HUES48 (cell line): ENCODE measurements at regions not wholly inside any gene's neighbourhood (a gene's known extent, or its start where the extent isn't known, plus 50 kb on each side); places are given as distances from the start of the nearest gene placed in this dataset.

Experiments
- H3K27ac ChIP-seq: one replicate; pipeline ENCODE4 v1.7.0; 2013; ENCODE audit warnings: low read depth, low read length, inconsistent platforms
- H3K27me3 ChIP-seq: 2 replicates; pipeline ENCODE4 v1.6.1; 2013; ENCODE audit warnings: mild to moderate bottlenecking, low read length; ENCODE audit not compliant: control insufficient read depth, insufficient read depth
- H3K36me3 ChIP-seq: 2 replicates; pipeline ENCODE4 v1.6.1; 2013; ENCODE audit warnings: low read length; ENCODE audit not compliant: control insufficient read depth, insufficient read depth
- H3K4me1 ChIP-seq: 2 replicates; pipeline ENCODE4 v1.6.1; 2013; ENCODE audit warnings: mild to moderate bottlenecking, low read length; ENCODE audit not compliant: control insufficient read depth, insufficient read depth
- H3K4me3 ChIP-seq: 2 replicates; pipeline ENCODE4 v1.5.1; 2013; ENCODE audit warnings: mild to moderate bottlenecking, low read depth, low read length
- H3K9ac ChIP-seq: 2 replicates; pipeline ENCODE4 v1.6.1; 2013; ENCODE audit warnings: mild to moderate bottlenecking, low read depth, low read length, moderate library complexity
- H3K9me3 ChIP-seq: 2 replicates; pipeline ENCODE4 v1.6.1; 2013; ENCODE audit warnings: low read length; ENCODE audit not compliant: control insufficient read depth, insufficient read depth

GRCh38 chr17:33352526-33352925, 59.4 kb upstream of the ASIC2 start:
- H3K4me3 ChIP-seq: no peak overlapping the region
- H3K9me3 ChIP-seq: no peaks in the 10 kb centered on the region
- no peaks in the 10 kb centered on the region for H3K27me3 ChIP-seq
- H3K4me1 ChIP-seq: 0 out of 2 replicates have a peak, but pooled peaks cover 5% of the 10 kb centered on the region
- no peak overlapping the region for H3K27ac ChIP-seq
- H3K36me3 ChIP-seq: no peaks in the 10 kb centered on the region
- no peak overlapping the region for H3K9ac ChIP-seq

- Histone ChIP-seq H3K4me3 (no peak overlapping the region), H3K4me1 (0 out of 2 replicates have a peak, but pooled peaks cover 5% of the 10 kb centered on the region), H3K27ac (no peak overlapping the region), H3K36me3 (no peaks in the 10 kb centered on the region), H3K9me3 (no peaks in the 10 kb centered on the region), H3K27me3 (no peaks in the 10 kb centered on the region), H3K9ac (no peak overlapping the region)
Observed at GRCh38 chr17:33356266-33356665, 63.2 kb upstream of the ASIC2 start.

- H3K9me3 ChIP-seq: no peaks in the 10 kb centered on the region
- no peaks in the 10 kb centered on the region for H3K27me3 ChIP-seq
- peaks cover 10% of the 10 kb centered on the region for H3K4me1 ChIP-seq
- no peak overlapping the region for H3K27ac ChIP-seq
- H3K36me3 ChIP-seq: no peaks in the 10 kb centered on the region
- H3K4me3 ChIP-seq: no peak overlapping the region
- H3K9ac ChIP-seq: no peak overlapping the region
Observed at GRCh38 chr17:33363475-33363874, 70.4 kb upstream of the ASIC2 start.

GRCh38 chr17:33366960-33367359, 73.9 kb upstream of the ASIC2 start:
- no peaks in the 10 kb centered on the region for H3K9me3 ChIP-seq
- H3K4me1 ChIP-seq: peaks cover 33% of the 10 kb centered on the region
- H3K4me3 ChIP-seq: no peak overlapping the region
- H3K27me3 ChIP-seq: 0 out of 2 replicates have a peak, but pooled peaks cover 2% of the 10 kb centered on the region
- no peak overlapping the region for H3K9ac ChIP-seq
- no peaks in the 10 kb centered on the region for H3K36me3 ChIP-seq
- no peak overlapping the region for H3K27ac ChIP-seq

GRCh38 chr17:33369149-33369548, 76.1 kb upstream of the ASIC2 start:
- H3K27ac ChIP-seq: no peak overlapping the region
- H3K9me3 ChIP-seq: no peaks in the 10 kb centered on the region
- no peak overlapping the region for H3K4me3 ChIP-seq
- 0 out of 2 replicates have a peak, but pooled peaks cover 2% of the 10 kb centered on the region for H3K27me3 ChIP-seq
- H3K4me1 ChIP-seq: peaks cover 23% of the 10 kb centered on the region
- H3K36me3 ChIP-seq: no peaks in the 10 kb centered on the region
- no peak overlapping the region for H3K9ac ChIP-seq

- Histone ChIP-seq H3K27me3 (0 out of 2 replicates have a peak, but pooled peaks cover 2% of the 10 kb centered on the region), H3K36me3 (no peaks in the 10 kb centered on the region), H3K4me1 (peaks cover 23% of the 10 kb centered on the region), H3K9ac (no peak overlapping the region), H3K9me3 (no peaks in the 10 kb centered on the region), H3K4me3 (no peak overlapping the region), H3K27ac (peak overlapping the region; percentile 1)
Observed at GRCh38 chr17:33369876-33370275, 76.8 kb upstream of the ASIC2 start.

- no peak overlapping the region for H3K9ac ChIP-seq
- H3K36me3 ChIP-seq: no peaks in the 10 kb centered on the region
- 0 out of 2 replicates have a peak, but pooled peaks cover 2% of the 10 kb centered on the region for H3K27me3 ChIP-seq
- peaks cover 23% of the 10 kb centered on the region for H3K4me1 ChIP-seq
- peak overlapping the region; percentile 62 for H3K27ac ChIP-seq
- H3K9me3 ChIP-seq: no peaks in the 10 kb centered on the region
- no peak overlapping the region for H3K4me3 ChIP-seq
Observed at GRCh38 chr17:33370401-33370800, 77.3 kb upstream of the ASIC2 start.

GRCh38 chr17:33371377-33371776, 78.3 kb upstream of the ASIC2 start:
- H3K36me3 ChIP-seq: no peaks in the 10 kb centered on the region
- peaks cover 23% of the 10 kb centered on the region for H3K4me1 ChIP-seq
- no peak overlapping the region for H3K9ac ChIP-seq
- H3K27me3 ChIP-seq: 0 out of 2 replicates have a peak, but pooled peaks cover 2% of the 10 kb centered on the region
- no peak overlapping the region for H3K4me3 ChIP-seq
- H3K9me3 ChIP-seq: no peaks in the 10 kb centered on the region
- no peak overlapping the region for H3K27ac ChIP-seq

GRCh38 chr17:33373273-33373672, 80.2 kb upstream of the ASIC2 start:
- Histone ChIP-seq H3K36me3 (no peaks in the 10 kb centered on the region), H3K4me3 (no peak overlapping the region), H3K27ac (no peak overlapping the region), H3K9me3 (no peaks in the 10 kb centered on the region), H3K4me1 (peaks cover 23% of the 10 kb centered on the region), H3K27me3 (0 out of 2 replicates have a peak, but pooled peaks cover 2% of the 10 kb centered on the region), H3K9ac (no peak overlapping the region)

- no peaks in the 10 kb centered on the region for H3K27me3 ChIP-seq
- H3K36me3 ChIP-seq: no peaks in the 10 kb centered on the region
- H3K4me1 ChIP-seq: peaks cover 14% of the 10 kb centered on the region
- no peaks in the 10 kb centered on the region for H3K9me3 ChIP-seq
- H3K27ac ChIP-seq: no peak overlapping the region
- H3K9ac ChIP-seq: no peak overlapping the region
- H3K4me3 ChIP-seq: no peak overlapping the region
Observed at GRCh38 chr17:33375103-33375502, 82.0 kb upstream of the ASIC2 start.

GRCh38 chr17:33375783-33376182, 82.7 kb upstream of the ASIC2 start:
- Histone ChIP-seq H3K4me1 (peaks cover 13% of the 10 kb centered on the region), H3K9ac (no peak overlapping the region), H3K27me3 (no peaks in the 10 kb centered on the region), H3K36me3 (no peaks in the 10 kb centered on the region), H3K27ac (no peak overlapping the region), H3K4me3 (no peak overlapping the region), H3K9me3 (no peaks in the 10 kb centered on the region)
